MCF 10A (cell line): ENCODE measurements at regions not wholly inside any gene's neighbourhood (a gene's known extent, or its start where the extent isn't known, plus 50 kb on each side); places are given as distances from the start of the nearest gene placed in this dataset.
"Not testable (repeated sequence)": the region's sequence is repeated elsewhere in the genome, so short reads cannot be mapped to it uniquely, and the experiment has no call there.

Experiments
- BruUV-seq: library from RNA; stranded (reverse); fragments of 400-500 nt; replicated peaks from 2 replicates; lab custom pipeline; 2021; lab: Mats Ljungman, UMichigan
- CTCF ChIA-PET: fragments of 300-600 bp; sonication (Branson Sonifier 250); formaldehyde crosslinking; extraction: SDS; loops from one replicate; lab custom pipeline; 2021; ENCODE audit warnings: antibody characterized with exemption, inconsistent platforms; lab: Yijun Ruan, JAX
- POLR2A ChIA-PET: fragments of 300-600, 350-650 bp; sonication (Branson Sonifier 250); formaldehyde crosslinking; extraction: SDS; loops from one replicate; lab custom pipeline; 2020; ENCODE audit warnings: antibody characterized with exemption, inconsistent platforms; lab: Yijun Ruan, JAX
- DNase-seq: peaks from one replicate; pipeline ENCODE4 v3.0.0-alpha.2; 2018; ENCODE audit not compliant: unreplicated experiment
- H3K27ac Mint-ChIP-seq: one replicate; pipeline ENCODE4 v1.8.0; 2022; ENCODE audit warnings: mild to moderate bottlenecking, low read depth, mixed read lengths; ENCODE audit not compliant: unreplicated experiment
- H3K27me3 Mint-ChIP-seq: one replicate; pipeline ENCODE4 v1.8.0; 2022; ENCODE audit warnings: mixed read lengths; ENCODE audit not compliant: insufficient read depth, unreplicated experiment
- H3K36me3 Mint-ChIP-seq: one replicate; pipeline ENCODE4 v1.8.0; 2022; ENCODE audit warnings: mild to moderate bottlenecking, moderate library complexity, mixed read lengths; ENCODE audit not compliant: insufficient read depth, unreplicated experiment
- H3K4me1 Mint-ChIP-seq: one replicate; pipeline ENCODE4 v1.8.0; 2022; ENCODE audit warnings: mixed read lengths; ENCODE audit not compliant: insufficient read depth, unreplicated experiment
- H3K4me3 Mint-ChIP-seq: one replicate; pipeline ENCODE4 v1.8.0; 2022; ENCODE audit warnings: mild to moderate bottlenecking, moderate library complexity, mixed read lengths; ENCODE audit not compliant: unreplicated experiment
- H3K9me3 Mint-ChIP-seq: one replicate; pipeline ENCODE4 v1.8.0; 2022; ENCODE audit warnings: mixed read lengths; ENCODE audit not compliant: unreplicated experiment
- intact Hi-C: fragments of 100-400 bp; cut with micrococcal nuclease; formaldehyde crosslinking; loops from 2 replicates; pipeline ENCODE4 v1.14.1; 2022
- TF ChIP-seq, protein P1 (sequence below): fragments of 200-600 bp; IDR thresholded peaks from one replicate; pipeline ENCODE4 v1.8.0; 2022; ENCODE audit warnings: antibody characterized with exemption, mild to moderate bottlenecking; ENCODE audit not compliant: unreplicated experiment

GRCh38 chr2:217597145-217597544 is 405.6 kb downstream of the TNS1 start:
- no peaks in the 10 kb centered on the region for H3K36me3 Mint-ChIP-seq
- H3K27me3 Mint-ChIP-seq: peaks cover 84% of the 10 kb centered on the region
- no TSS peak for BruUV-seq
- H3K9me3 Mint-ChIP-seq: no peaks in the 10 kb centered on the region
- TF ChIP-seq, protein P1, sequence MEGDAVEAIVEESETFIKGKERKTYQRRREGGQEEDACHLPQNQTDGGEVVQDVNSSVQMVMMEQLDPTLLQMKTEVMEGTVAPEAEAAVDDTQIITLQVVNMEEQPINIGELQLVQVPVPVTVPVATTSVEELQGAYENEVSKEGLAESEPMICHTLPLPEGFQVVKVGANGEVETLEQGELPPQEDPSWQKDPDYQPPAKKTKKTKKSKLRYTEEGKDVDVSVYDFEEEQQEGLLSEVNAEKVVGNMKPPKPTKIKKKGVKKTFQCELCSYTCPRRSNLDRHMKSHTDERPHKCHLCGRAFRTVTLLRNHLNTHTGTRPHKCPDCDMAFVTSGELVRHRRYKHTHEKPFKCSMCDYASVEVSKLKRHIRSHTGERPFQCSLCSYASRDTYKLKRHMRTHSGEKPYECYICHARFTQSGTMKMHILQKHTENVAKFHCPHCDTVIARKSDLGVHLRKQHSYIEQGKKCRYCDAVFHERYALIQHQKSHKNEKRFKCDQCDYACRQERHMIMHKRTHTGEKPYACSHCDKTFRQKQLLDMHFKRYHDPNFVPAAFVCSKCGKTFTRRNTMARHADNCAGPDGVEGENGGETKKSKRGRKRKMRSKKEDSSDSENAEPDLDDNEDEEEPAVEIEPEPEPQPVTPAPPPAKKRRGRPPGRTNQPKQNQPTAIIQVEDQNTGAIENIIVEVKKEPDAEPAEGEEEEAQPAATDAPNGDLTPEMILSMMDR: no peak
- H3K4me3 Mint-ChIP-seq: no peak overlapping the region
- ChIA-PET CTCF (no interaction called here), POLR2A (no interaction called here)
- no peaks in the 10 kb centered on the region for H3K4me1 Mint-ChIP-seq
- no peak for DNase-seq
- intact Hi-C loops: no loop called here
- no peak overlapping the region for H3K27ac Mint-ChIP-seq

DNA sequence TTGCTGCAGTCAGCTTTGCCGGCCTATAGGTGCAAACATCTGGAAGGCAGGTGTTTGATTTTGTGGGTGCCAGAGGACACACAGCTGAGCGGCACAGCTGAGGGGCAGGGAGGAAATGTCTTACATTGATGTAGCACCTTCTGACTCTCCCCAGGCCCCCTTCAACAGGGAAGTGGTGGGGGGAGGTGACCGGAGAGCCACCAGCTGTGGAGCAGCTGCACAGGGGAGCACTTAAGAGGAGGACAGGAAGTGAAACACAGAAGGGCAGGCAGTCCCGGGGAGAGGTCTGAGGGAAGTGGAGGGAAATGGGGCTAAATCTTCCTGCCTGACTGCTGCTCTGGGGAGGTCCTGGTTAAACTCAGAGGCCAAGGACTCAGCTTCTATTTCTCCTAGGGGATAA is 409.1 kb downstream of the TNS1 start:
- BruUV-seq: no TSS peak
- no peaks in the 10 kb centered on the region for H3K4me1 Mint-ChIP-seq
- no peaks in the 10 kb centered on the region for H3K9me3 Mint-ChIP-seq
- peaks cover 67% of the 10 kb centered on the region for H3K27me3 Mint-ChIP-seq
- no peak overlapping the region for H3K4me3 Mint-ChIP-seq
- H3K27ac Mint-ChIP-seq: no peak overlapping the region
- POLR2A ChIA-PET: no interaction called here
- TF ChIP-seq, protein P1: no peak
- intact Hi-C loops: no loop called here
- CTCF ChIA-PET: no interaction called here
- DNase-seq: no peak
- H3K36me3 Mint-ChIP-seq: no peaks in the 10 kb centered on the region

DNA sequence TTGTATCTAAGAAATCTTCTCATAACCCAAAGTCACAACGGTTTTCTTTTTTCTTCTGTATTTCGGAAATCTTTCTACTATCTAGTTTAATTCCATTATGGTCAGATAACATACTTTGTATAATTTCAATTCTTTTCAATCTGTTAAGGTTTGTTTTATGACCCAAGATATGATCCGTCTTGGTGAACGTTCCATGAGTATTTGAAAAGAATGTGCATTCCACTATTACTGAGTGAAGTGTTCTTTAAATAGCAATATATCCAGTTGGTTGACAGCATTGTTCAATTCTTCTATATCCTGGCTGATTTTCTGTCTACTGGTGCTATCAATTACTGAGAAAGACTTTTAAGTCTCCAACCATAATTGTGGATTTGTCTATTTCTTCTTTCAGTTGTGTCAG is 414.5 kb downstream of the TNS1 start:
- intact Hi-C loops: no loop called here
- ChIA-PET CTCF (no interaction called here), POLR2A (no interaction called here)
- no peak overlapping the region for H3K27ac Mint-ChIP-seq
- TF ChIP-seq, protein P1: no peak
- no peak for DNase-seq
- no peaks in the 10 kb centered on the region for H3K9me3 Mint-ChIP-seq
- H3K4me3 Mint-ChIP-seq: no peak overlapping the region
- no peaks in the 10 kb centered on the region for H3K36me3 Mint-ChIP-seq
- H3K27me3 Mint-ChIP-seq: peaks cover 66% of the 10 kb centered on the region
- H3K4me1 Mint-ChIP-seq: no peaks in the 10 kb centered on the region
- BruUV-seq: no TSS peak

DNA sequence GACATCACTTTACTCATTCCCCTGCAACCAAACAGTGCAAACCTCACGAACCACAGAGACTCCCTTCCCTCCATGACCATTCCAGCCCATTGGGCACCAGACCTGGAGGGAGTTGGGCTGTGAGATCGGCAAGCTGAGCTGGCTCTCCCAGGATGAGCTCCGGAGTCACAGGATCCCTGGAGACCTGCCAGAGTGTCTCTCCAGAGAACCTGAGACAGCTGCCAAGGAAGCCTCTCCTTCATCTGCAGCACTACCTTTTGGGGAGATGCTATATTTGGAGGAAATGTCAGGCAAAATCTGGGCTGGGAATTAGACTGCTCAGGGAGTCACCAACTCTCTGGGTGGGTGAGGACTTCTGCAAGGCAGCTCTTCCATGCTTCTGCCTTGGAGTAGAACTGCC is 417.4 kb downstream of the TNS1 start:
- no TSS peak for BruUV-seq
- intact Hi-C loops: no loop called here
- H3K27ac Mint-ChIP-seq: no peak overlapping the region
- no peaks in the 10 kb centered on the region for H3K36me3 Mint-ChIP-seq
- H3K27me3 Mint-ChIP-seq: peaks cover 81% of the 10 kb centered on the region
- no peak overlapping the region for H3K4me3 Mint-ChIP-seq
- H3K4me1 Mint-ChIP-seq: no peaks in the 10 kb centered on the region
- H3K9me3 Mint-ChIP-seq: no peaks in the 10 kb centered on the region
- ChIA-PET POLR2A (interaction anchor here (0.7 kb wide), 1 partner anchor 128 kb away, joined by 3 read pairs; no protein-coding TSS in a partner anchor), CTCF (no interaction called here)
- no peak for DNase-seq
- TF ChIP-seq, protein P1: no peak

GRCh38 chr2:217580407-217580806 is 422.4 kb downstream of the TNS1 start:
- H3K9me3 Mint-ChIP-seq, H3K4me3 Mint-ChIP-seq, POLR2A ChIA-PET, DNase-seq, H3K4me1 Mint-ChIP-seq, BruUV-seq, H3K27ac Mint-ChIP-seq, H3K36me3 Mint-ChIP-seq, intact Hi-C loops, CTCF ChIA-PET: not testable (repeated sequence)
- H3K27me3 Mint-ChIP-seq: peaks cover 54% of the 10 kb centered on the region
